Subcutaneous abdominal adipose tissue (tissue), 5 donors: ENCODE measurements at regions not wholly inside any gene's neighbourhood (a gene's known extent, or its start where the extent isn't known, plus 50 kb on each side); places are given as distances from the start of the nearest gene placed in this dataset.

Source experiments
- H3K27ac ChIP-seq: one replicate; pipeline ENCODE4 v1.7.0; 2013; ENCODE audit warnings: low read depth, mild to moderate bottlenecking, inconsistent platforms, low read length, moderate library complexity
- H3K27me3 ChIP-seq, 5 donors: one replicate each; pipeline ENCODE4 v1.7.0; 2013; ENCODE audit warnings: low read length in 5 of 5, inconsistent platforms in 1 of 5; ENCODE audit not compliant: control insufficient read depth in 5 of 5, insufficient read depth in 4 of 5
- H3K36me3 ChIP-seq, 5 donors: one replicate each; pipeline ENCODE4 v1.7.0; 2013; ENCODE audit warnings: low read length in 5 of 5; ENCODE audit not compliant: control insufficient read depth in 5 of 5, insufficient read depth in 5 of 5
- H3K4me1 ChIP-seq, 5 donors: one replicate each; pipeline ENCODE4 v1.7.0; 2013; ENCODE audit warnings: low read length in 5 of 5, mild to moderate bottlenecking in 3 of 5, moderate library complexity in 1 of 5; ENCODE audit not compliant: control insufficient read depth in 5 of 5, insufficient read depth in 5 of 5
- H3K4me3 ChIP-seq, 5 donors: one replicate each; pipeline ENCODE4 v1.7.0; 2013; ENCODE audit warnings: low read length in 5 of 5, low read depth in 1 of 5
- H3K9ac ChIP-seq, 5 donors: one replicate each; pipeline ENCODE4 v1.7.0; 2013; ENCODE audit warnings: low read length in 5 of 5, mild to moderate bottlenecking in 4 of 5, moderate library complexity in 3 of 5
- H3K9me3 ChIP-seq, 5 donors: one replicate each; pipeline ENCODE4 v1.7.0; 2013; ENCODE audit warnings: low read length in 5 of 5; ENCODE audit not compliant: control insufficient read depth in 5 of 5
- donor health status: healthy.
- donor health status: healthy.
- donor health status: healthy.
- donor health status: healthy.
- donor health status: healthy.

GRCh38 chr18:4636967-4637366 is 181.9 kb upstream of the DLGAP1 start:
- Histone ChIP-seq H3K27ac (no peak overlapping the region), H3K4me1 (no peaks in the 10 kb centered on the region), H3K4me3 (no peak overlapping the region), H3K9me3 (peaks cover 0 to 11% (median 3%) of the 10 kb centered on the region in 5 donors), H3K27me3 (no peaks in the 10 kb centered on the region), H3K9ac (no peak overlapping the region), H3K36me3 (no peaks in the 10 kb centered on the region)

- Histone ChIP-seq H3K27me3 (no peaks in the 10 kb centered on the region), H3K36me3 (no peaks in the 10 kb centered on the region), H3K9ac (no peak overlapping the region), H3K4me1 (no peaks in the 10 kb centered on the region), H3K27ac (no peak overlapping the region), H3K4me3 (no peak overlapping the region), H3K9me3 (peaks cover 0 to 5% (median 3%) of the 10 kb centered on the region in 5 donors)
Observed at GRCh38 chr18:4631239-4631638, 176.1 kb upstream of the DLGAP1 start.

- H3K9me3 ChIP-seq: no peaks in the 10 kb centered on the region
- H3K4me1 ChIP-seq: no peaks in the 10 kb centered on the region
- no peak overlapping the region for H3K4me3 ChIP-seq
- H3K27me3 ChIP-seq: no peaks in the 10 kb centered on the region
- H3K9ac ChIP-seq: no peak overlapping the region
- no peaks in the 10 kb centered on the region for H3K36me3 ChIP-seq
- no peak overlapping the region for H3K27ac ChIP-seq
Observed at GRCh38 chr18:4605212-4605611, 150.1 kb upstream of the DLGAP1 start.

- H3K4me3 ChIP-seq: no peak overlapping the region
- no peaks in the 10 kb centered on the region for H3K27me3 ChIP-seq
- H3K27ac ChIP-seq: no peak overlapping the region
- H3K9ac ChIP-seq: no peak overlapping the region
- H3K9me3 ChIP-seq: no peaks in the 10 kb centered on the region
- H3K4me1 ChIP-seq: no peaks in the 10 kb centered on the region
- H3K36me3 ChIP-seq: no peaks in the 10 kb centered on the region
Observed at GRCh38 chr18:4603955-4604354, 148.8 kb upstream of the DLGAP1 start.

- Histone ChIP-seq H3K9me3 (no peaks in the 10 kb centered on the region), H3K36me3 (no peaks in the 10 kb centered on the region), H3K9ac (no peak overlapping the region), H3K4me1 (no peaks in the 10 kb centered on the region), H3K4me3 (no peak overlapping the region), H3K27me3 (no peaks in the 10 kb centered on the region), H3K27ac (no peak overlapping the region)
Observed at GRCh38 chr18:4599312-4599711, 144.2 kb upstream of the DLGAP1 start.

- Histone ChIP-seq H3K36me3 (no peaks in the 10 kb centered on the region), H3K9ac (no peak overlapping the region), H3K9me3 (no peaks in the 10 kb centered on the region), H3K27ac (no peak overlapping the region), H3K4me3 (no peak overlapping the region), H3K4me1 (no peaks in the 10 kb centered on the region), H3K27me3 (no peaks in the 10 kb centered on the region)
Observed at GRCh38 chr18:4597301-4597700, 142.2 kb upstream of the DLGAP1 start.

GRCh38 chr18:4593895-4594294 is 138.8 kb upstream of the DLGAP1 start:
- Histone ChIP-seq H3K4me1 (no peaks in the 10 kb centered on the region), H3K4me3 (no peak overlapping the region), H3K27me3 (no peaks in the 10 kb centered on the region)

GRCh38 chr18:4593459-4593858 is 138.4 kb upstream of the DLGAP1 start:
- no peaks in the 10 kb centered on the region for H3K36me3 ChIP-seq
- no peak overlapping the region for H3K9ac ChIP-seq
- H3K27me3 ChIP-seq: no peaks in the 10 kb centered on the region
- no peak overlapping the region for H3K27ac ChIP-seq
- H3K4me3 ChIP-seq: no peak overlapping the region
- H3K4me1 ChIP-seq: no peaks in the 10 kb centered on the region
- no peaks in the 10 kb centered on the region for H3K9me3 ChIP-seq

More at GRCh38 chr18:4593895-4594294, 138.8 kb upstream of the DLGAP1 start:
- Histone ChIP-seq H3K9me3 (no peaks in the 10 kb centered on the region), H3K27ac (no peak overlapping the region), H3K36me3 (no peaks in the 10 kb centered on the region), H3K9ac (no peak overlapping the region)

- Histone ChIP-seq H3K27ac (no peak overlapping the region), H3K9ac (no peak overlapping the region), H3K4me3 (no peak overlapping the region), H3K36me3 (no peaks in the 10 kb centered on the region), H3K4me1 (no peaks in the 10 kb centered on the region), H3K27me3 (no peaks in the 10 kb centered on the region), H3K9me3 (no peaks in the 10 kb centered on the region)
Observed at GRCh38 chr18:4589056-4589800, 134.1 kb upstream of the DLGAP1 start.

- Histone ChIP-seq H3K4me3 (no peak overlapping the region), H3K27me3 (no peaks in the 10 kb centered on the region), H3K4me1 (no peaks in the 10 kb centered on the region), H3K27ac (no peak overlapping the region), H3K9ac (no peak overlapping the region), H3K36me3 (no peaks in the 10 kb centered on the region), H3K9me3 (no peaks in the 10 kb centered on the region)
Observed at GRCh38 chr18:4587204-4587603, 132.1 kb upstream of the DLGAP1 start.
